Adrenal gland (tissue), 5 donors: ENCODE measurements at regions not wholly inside any gene's neighbourhood (a gene's known extent, or its start where the extent isn't known, plus 50 kb on each side); places are given as distances from the start of the nearest gene placed in this dataset.

Experiments used
- CTCF ChIP-seq, 6 experiments: fragments of 450-650 bp in 4 of 6; fragments of 200-600 bp in 2 of 6; sonication (generic) in 1 of 6; IDR thresholded peaks; 1 replicate in 5 of 6; 2 replicates in 1 of 6; pipeline versions ENCODE4 v1.5.1 to v1.8.0; 2016 to 2021; ENCODE audit warnings: antibody characterized with exemption in 6 of 6, mild to moderate bottlenecking in 2 of 6, moderate library complexity in 1 of 6
- POLR2A ChIP-seq, 2 donors: fragments of 450-650 bp; IDR thresholded peaks; one replicate each; pipeline ENCODE4 v1.6.1; 2017; ENCODE audit warnings: antibody characterized with exemption in 2 of 2, mild to moderate bottlenecking in 2 of 2, moderate library complexity in 1 of 2
- donor health status: DM: no; HTN: no; CAD: no.

GRCh38 chr2:133774654-133775015 lies 206.4 kb upstream of the NCKAP5 start:
- TF ChIP-seq CTCF (IDR thresholded peaks at IDR 0.05) = no peak
- TF ChIP-seq POLR2A (IDR thresholded peaks at IDR 0.05) = no peak
